Tibial nerve (tissue), 3 donors: ENCODE measurements at regions not wholly inside any gene's neighbourhood (a gene's known extent, or its start where the extent isn't known, plus 50 kb on each side); places are given as distances from the start of the nearest gene placed in this dataset.

Source experiments
- POLR2A ChIP-seq, 2 donors: fragments of 450-650 bp; IDR thresholded peaks; one replicate each; pipeline ENCODE4 v1.6.1; 2017; ENCODE audit warnings: antibody characterized with exemption in 2 of 2, mild to moderate bottlenecking in 2 of 2, moderate library complexity in 2 of 2
- TF ChIP-seq, protein P1 (sequence below), 5 experiments: fragments of 200-600 bp in 3 of 5; fragments of 450-650 bp in 2 of 5; sonication (generic) in 3 of 5; IDR thresholded peaks; one replicate each; pipeline ENCODE4 v1.5.1; 2016 to 2019; ENCODE audit warnings: antibody characterized with exemption in 5 of 5, mild to moderate bottlenecking in 3 of 5, moderate library complexity in 2 of 5

DNA sequence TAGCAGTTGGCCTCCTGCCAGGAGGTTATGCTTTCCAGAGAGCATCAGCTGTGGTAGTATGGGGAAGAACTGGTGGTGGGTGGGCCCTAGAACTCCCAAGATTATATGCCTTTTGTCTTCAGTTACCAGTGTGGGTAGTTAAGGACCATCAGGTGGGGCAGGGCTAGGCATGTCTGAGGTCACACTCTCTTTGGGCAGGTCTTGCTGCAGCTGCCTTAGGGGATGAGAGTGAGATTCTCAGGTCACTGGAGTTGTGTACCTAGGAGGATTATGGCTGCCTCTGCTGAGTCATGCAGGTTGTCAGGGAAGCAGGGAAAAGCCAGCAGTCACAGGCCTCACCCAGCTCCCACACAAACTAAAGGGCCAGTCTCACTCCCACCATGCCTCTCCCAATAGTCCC lies 172.9 kb upstream of the GYPA start:
- TF ChIP-seq POLR2A (IDR thresholded peaks at IDR 0.05) = no peak
- TF ChIP-seq, protein P1, sequence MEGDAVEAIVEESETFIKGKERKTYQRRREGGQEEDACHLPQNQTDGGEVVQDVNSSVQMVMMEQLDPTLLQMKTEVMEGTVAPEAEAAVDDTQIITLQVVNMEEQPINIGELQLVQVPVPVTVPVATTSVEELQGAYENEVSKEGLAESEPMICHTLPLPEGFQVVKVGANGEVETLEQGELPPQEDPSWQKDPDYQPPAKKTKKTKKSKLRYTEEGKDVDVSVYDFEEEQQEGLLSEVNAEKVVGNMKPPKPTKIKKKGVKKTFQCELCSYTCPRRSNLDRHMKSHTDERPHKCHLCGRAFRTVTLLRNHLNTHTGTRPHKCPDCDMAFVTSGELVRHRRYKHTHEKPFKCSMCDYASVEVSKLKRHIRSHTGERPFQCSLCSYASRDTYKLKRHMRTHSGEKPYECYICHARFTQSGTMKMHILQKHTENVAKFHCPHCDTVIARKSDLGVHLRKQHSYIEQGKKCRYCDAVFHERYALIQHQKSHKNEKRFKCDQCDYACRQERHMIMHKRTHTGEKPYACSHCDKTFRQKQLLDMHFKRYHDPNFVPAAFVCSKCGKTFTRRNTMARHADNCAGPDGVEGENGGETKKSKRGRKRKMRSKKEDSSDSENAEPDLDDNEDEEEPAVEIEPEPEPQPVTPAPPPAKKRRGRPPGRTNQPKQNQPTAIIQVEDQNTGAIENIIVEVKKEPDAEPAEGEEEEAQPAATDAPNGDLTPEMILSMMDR (IDR thresholded peaks at IDR 0.05) = no peak
